ENCODE measurements at regions not wholly inside any gene's neighbourhood (a gene's known extent, or its start where the extent isn't known, plus 50 kb on each side); places are given as distances from the start of the nearest gene placed in this dataset.

GRCh38 chr9:87237336-87237735 is 260.3 kb upstream of the DAPK1 start:
- no peak overlapping the region for H3K27ac ChIP-seq (ENCODE audit: low read length)
- H3K4me3 ChIP-seq (ENCODE audit: low read length) = no peak overlapping the region
- no peak overlapping the region for H3K9ac ChIP-seq (ENCODE audit: low read depth, low read length)
- H3K27me3 ChIP-seq (ENCODE audit: insufficient read depth, low read length) = no peaks in the 10 kb centered on the region
- no peaks in the 10 kb centered on the region for H3K4me1 ChIP-seq (ENCODE audit: insufficient read depth, low read length)
- H3K9me3 ChIP-seq (ENCODE audit: insufficient read depth, low read depth, low read length) = no peaks in the 10 kb centered on the region
- no peaks in the 10 kb centered on the region for H3K36me3 ChIP-seq (ENCODE audit: insufficient read depth, low read depth, low read length)

- no peaks in the 10 kb centered on the region for H3K9me3 ChIP-seq (ENCODE audit: insufficient read depth, low read depth, low read length)
- no peaks in the 10 kb centered on the region for H3K27me3 ChIP-seq (ENCODE audit: insufficient read depth, low read length)
- no peaks in the 10 kb centered on the region for H3K4me1 ChIP-seq (ENCODE audit: insufficient read depth, low read length)
- no peaks in the 10 kb centered on the region for H3K36me3 ChIP-seq (ENCODE audit: insufficient read depth, low read depth, low read length)
- H3K4me3 ChIP-seq (ENCODE audit: low read length) = no peak overlapping the region
- H3K9ac ChIP-seq (ENCODE audit: low read depth, low read length) = no peak overlapping the region
- H3K27ac ChIP-seq (ENCODE audit: low read length) = no peak overlapping the region
Measured at GRCh38 chr9:87238545-87238944, 259.1 kb upstream of the DAPK1 start.

- H3K27ac ChIP-seq (ENCODE audit: low read length) = no peak overlapping the region
Measured at GRCh38 chr9:87239312-87239711, 258.4 kb upstream of the DAPK1 start.

GRCh38 chr9:87243602-87244001 is 254.1 kb upstream of the DAPK1 start:
- Histone ChIP-seq H3K9me3 (ENCODE audit: insufficient read depth, low read depth, low read length) (no peaks in the 10 kb centered on the region), H3K4me1 (ENCODE audit: insufficient read depth, low read length) (no peaks in the 10 kb centered on the region), H3K36me3 (ENCODE audit: insufficient read depth, low read depth, low read length) (no peaks in the 10 kb centered on the region), H3K4me3 (ENCODE audit: low read length) (no peak overlapping the region), H3K9ac (ENCODE audit: low read depth, low read length) (no peak overlapping the region), H3K27me3 (ENCODE audit: insufficient read depth, low read length) (no peaks in the 10 kb centered on the region), H3K27ac (ENCODE audit: low read length) (no peak overlapping the region)

More at GRCh38 chr9:87239312-87239711, 258.4 kb upstream of the DAPK1 start:
- Histone ChIP-seq H3K27me3 (ENCODE audit: insufficient read depth, low read length) (no peaks in the 10 kb centered on the region), H3K4me3 (ENCODE audit: low read length) (no peak overlapping the region), H3K4me1 (ENCODE audit: insufficient read depth, low read length) (no peaks in the 10 kb centered on the region), H3K36me3 (ENCODE audit: insufficient read depth, low read depth, low read length) (no peaks in the 10 kb centered on the region), H3K9me3 (ENCODE audit: insufficient read depth, low read depth, low read length) (no peaks in the 10 kb centered on the region), H3K9ac (ENCODE audit: low read depth, low read length) (no peak overlapping the region)

- Histone ChIP-seq H3K4me1 (ENCODE audit: insufficient read depth, low read length) (no peaks in the 10 kb centered on the region), H3K9ac (ENCODE audit: low read depth, low read length) (no peak overlapping the region), H3K9me3 (ENCODE audit: insufficient read depth, low read depth, low read length) (no peaks in the 10 kb centered on the region), H3K4me3 (ENCODE audit: low read length) (no peak overlapping the region), H3K27me3 (ENCODE audit: insufficient read depth, low read length) (no peaks in the 10 kb centered on the region), H3K27ac (ENCODE audit: low read length) (no peak overlapping the region), H3K36me3 (ENCODE audit: insufficient read depth, low read depth, low read length) (no peaks in the 10 kb centered on the region)
Measured at GRCh38 chr9:87245271-87245670, 252.4 kb upstream of the DAPK1 start.

GRCh38 chr9:87247097-87247496 is 250.6 kb upstream of the DAPK1 start:
- Histone ChIP-seq H3K4me3 (ENCODE audit: low read length) (no peak overlapping the region), H3K4me1 (ENCODE audit: insufficient read depth, low read length) (no peaks in the 10 kb centered on the region), H3K9ac (ENCODE audit: low read depth, low read length) (no peak overlapping the region), H3K27me3 (ENCODE audit: insufficient read depth, low read length) (no peaks in the 10 kb centered on the region), H3K9me3 (ENCODE audit: insufficient read depth, low read depth, low read length) (no peaks in the 10 kb centered on the region), H3K36me3 (ENCODE audit: insufficient read depth, low read depth, low read length) (no peaks in the 10 kb centered on the region), H3K27ac (ENCODE audit: low read length) (no peak overlapping the region)

GRCh38 chr9:87249029-87249428 is 248.6 kb upstream of the DAPK1 start:
- H3K4me1 ChIP-seq (ENCODE audit: insufficient read depth, low read length) = no peaks in the 10 kb centered on the region
- no peak overlapping the region for H3K27ac ChIP-seq (ENCODE audit: low read length)
- H3K9ac ChIP-seq (ENCODE audit: low read depth, low read length) = no peak overlapping the region
- H3K27me3 ChIP-seq (ENCODE audit: insufficient read depth, low read length) = no peaks in the 10 kb centered on the region
- H3K36me3 ChIP-seq (ENCODE audit: insufficient read depth, low read depth, low read length) = no peaks in the 10 kb centered on the region
- H3K9me3 ChIP-seq (ENCODE audit: insufficient read depth, low read depth, low read length) = no peaks in the 10 kb centered on the region
- H3K4me3 ChIP-seq (ENCODE audit: low read length) = no peak overlapping the region

GRCh38 chr9:87250205-87250604 is 247.5 kb upstream of the DAPK1 start:
- no peaks in the 10 kb centered on the region for H3K27me3 ChIP-seq (ENCODE audit: insufficient read depth, low read length)
- H3K27ac ChIP-seq (ENCODE audit: low read length) = no peak overlapping the region
- no peaks in the 10 kb centered on the region for H3K4me1 ChIP-seq (ENCODE audit: insufficient read depth, low read length)
- H3K36me3 ChIP-seq (ENCODE audit: insufficient read depth, low read depth, low read length) = no peaks in the 10 kb centered on the region
- H3K4me3 ChIP-seq (ENCODE audit: low read length) = no peak overlapping the region
- H3K9ac ChIP-seq (ENCODE audit: low read depth, low read length) = no peak overlapping the region
- no peaks in the 10 kb centered on the region for H3K9me3 ChIP-seq (ENCODE audit: insufficient read depth, low read depth, low read length)

GRCh38 chr9:87255431-87256155 is 242.1 kb upstream of the DAPK1 start:
- Histone ChIP-seq H3K27ac (ENCODE audit: low read length) (no peak overlapping the region), H3K27me3 (ENCODE audit: insufficient read depth, low read length) (no peaks in the 10 kb centered on the region), H3K9ac (ENCODE audit: low read depth, low read length) (no peak overlapping the region), H3K4me3 (ENCODE audit: low read length) (no peak overlapping the region), H3K4me1 (ENCODE audit: insufficient read depth, low read length) (no peaks in the 10 kb centered on the region), H3K9me3 (ENCODE audit: insufficient read depth, low read depth, low read length) (no peaks in the 10 kb centered on the region), H3K36me3 (ENCODE audit: insufficient read depth, low read depth, low read length) (no peaks in the 10 kb centered on the region)

GRCh38 chr9:87256973-87257372 is 240.7 kb upstream of the DAPK1 start:
- H3K4me1 ChIP-seq (ENCODE audit: insufficient read depth, low read length) = no peaks in the 10 kb centered on the region
- no peaks in the 10 kb centered on the region for H3K9me3 ChIP-seq (ENCODE audit: insufficient read depth, low read depth, low read length)
- H3K27me3 ChIP-seq (ENCODE audit: insufficient read depth, low read length) = no peaks in the 10 kb centered on the region
- no peak overlapping the region for H3K27ac ChIP-seq (ENCODE audit: low read length)
- no peak overlapping the region for H3K4me3 ChIP-seq (ENCODE audit: low read length)
- no peak overlapping the region for H3K9ac ChIP-seq (ENCODE audit: low read depth, low read length)
- no peaks in the 10 kb centered on the region for H3K36me3 ChIP-seq (ENCODE audit: insufficient read depth, low read depth, low read length)

- Histone ChIP-seq H3K27me3 (ENCODE audit: insufficient read depth, low read length) (no peaks in the 10 kb centered on the region), H3K4me3 (ENCODE audit: low read length) (no peak overlapping the region), H3K27ac (ENCODE audit: low read length) (no peak overlapping the region), H3K9me3 (ENCODE audit: insufficient read depth, low read depth, low read length) (no peaks in the 10 kb centered on the region), H3K9ac (ENCODE audit: low read depth, low read length) (no peak overlapping the region), H3K36me3 (ENCODE audit: insufficient read depth, low read depth, low read length) (no peaks in the 10 kb centered on the region), H3K4me1 (ENCODE audit: insufficient read depth, low read length) (no peaks in the 10 kb centered on the region)
Measured at GRCh38 chr9:87259543-87260518, 237.8 kb upstream of the DAPK1 start.

- H3K36me3 ChIP-seq (ENCODE audit: insufficient read depth, low read depth, low read length) = no peaks in the 10 kb centered on the region
- H3K27ac ChIP-seq (ENCODE audit: low read length) = no peak overlapping the region
- H3K9me3 ChIP-seq (ENCODE audit: insufficient read depth, low read depth, low read length) = no peaks in the 10 kb centered on the region
- H3K9ac ChIP-seq (ENCODE audit: low read depth, low read length) = no peak overlapping the region
- no peak overlapping the region for H3K4me3 ChIP-seq (ENCODE audit: low read length)
- no peaks in the 10 kb centered on the region for H3K27me3 ChIP-seq (ENCODE audit: insufficient read depth, low read length)
- no peaks in the 10 kb centered on the region for H3K4me1 ChIP-seq (ENCODE audit: insufficient read depth, low read length)
Measured at GRCh38 chr9:87263291-87263690, 234.4 kb upstream of the DAPK1 start.

Data from iPS-20b (cell line).